HL-60 (cell line): ENCODE measurements at regions not wholly inside any gene's neighbourhood (a gene's known extent, or its start where the extent isn't known, plus 50 kb on each side); places are given as distances from the start of the nearest gene placed in this dataset.
"Not testable (repeated sequence)": the region's sequence is repeated elsewhere in the genome, so short reads cannot be mapped to it uniquely, and the experiment has no call there.

Experiments used
- DNase-seq, 2 experiments: peaks; one replicate each; pipeline ENCODE4 v3.0.0-alpha.2; 2010 to 2020; ENCODE audit warnings: low read depth in 1 of 2, low spot score in 1 of 2
- H3K27ac ChIP-seq: fragments of 250-450 bp; sonication (Bioruptor Pico); replicated peaks from 2 replicates; pipeline ENCODE4 v1.5.1; 2020; ENCODE audit warnings: mild to moderate bottlenecking, moderate library complexity
- H3K27me3 ChIP-seq: fragments of 250-450 bp; sonication (Bioruptor Pico); 2 replicates; pipeline ENCODE4 v1.5.1; 2021; ENCODE audit warnings: mild to moderate bottlenecking, moderate library complexity; ENCODE audit not compliant: insufficient read depth, poor library complexity, severe bottlenecking
- H3K4me3 ChIP-seq: replicated peaks from 2 replicates; pipeline ENCODE4 v1.5.1; 2011; ENCODE audit warnings: mild to moderate bottlenecking, control low read depth, low read length; ENCODE audit not compliant: insufficient read depth
- CTCF ChIP-seq: IDR thresholded peaks from one replicate; pipeline ENCODE4 v1.5.1; 2011; ENCODE audit warnings: low read length, control low read depth, inconsistent platforms; ENCODE audit not compliant: insufficient read depth
- GABPA ChIP-seq: IDR thresholded peaks from 2 replicates; pipeline ENCODE4 v1.6.1; 2012; ENCODE audit warnings: low read depth
- POLR2AphosphoS5 ChIP-seq: IDR thresholded peaks from 2 replicates; pipeline ENCODE4 v1.6.1; 2012; ENCODE audit warnings: low read depth
- REST ChIP-seq: IDR thresholded peaks from 2 replicates; pipeline ENCODE4 v1.6.1; 2012; ENCODE audit warnings: low read depth; ENCODE audit not compliant: insufficient replicate concordance
- SPI1 ChIP-seq: IDR thresholded peaks from 2 replicates; pipeline ENCODE4 v1.6.1; 2012; ENCODE audit warnings: low read depth, mild to moderate bottlenecking, borderline replicate concordance

GRCh38 chr2:193442293-193442692 is 1247.6 kb upstream of the TMEFF2 start:
- no peak for DNase-seq
- H3K27ac ChIP-seq, result no peak overlapping the region
- H3K27me3 ChIP-seq, result no peaks in the 10 kb centered on the region
- TF ChIP-seq GABPA, result no peak
- no peak for TF ChIP-seq CTCF
- TF ChIP-seq REST, result no peak
- no peak for TF ChIP-seq SPI1
- TF ChIP-seq POLR2AphosphoS5, result no peak
- no peak overlapping the region for H3K4me3 ChIP-seq

GRCh38 chr2:193428336-193428818 is 1233.6 kb upstream of the TMEFF2 start:
- H3K27ac ChIP-seq, result no peak overlapping the region
- TF ChIP-seq GABPA (no peak), CTCF (no peak), POLR2AphosphoS5 (no peak), SPI1 (no peak), REST (no peak)
- H3K4me3 ChIP-seq, result no peak overlapping the region
- H3K27me3 ChIP-seq, result no peaks in the 10 kb centered on the region
- DNase-seq, result no peak

- not testable (repeated sequence) for H3K27ac ChIP-seq, DNase-seq, H3K4me3 ChIP-seq, H3K27me3 ChIP-seq
Measured at GRCh38 chr2:193412368-193412767, 1217.6 kb upstream of the TMEFF2 start.

- H3K27me3 ChIP-seq, result no peaks in the 10 kb centered on the region
- DNase-seq, result no peak
- TF ChIP-seq REST (no peak), POLR2AphosphoS5 (no peak), CTCF (no peak), SPI1 (no peak), GABPA (no peak)
Measured at GRCh38 chr2:193409951-193410350, 1215.2 kb upstream of the TMEFF2 start.

More at GRCh38 chr2:193409951-193410350, 1215.2 kb upstream of the TMEFF2 start:
- H3K27ac ChIP-seq, result no peak overlapping the region
- no peak overlapping the region for H3K4me3 ChIP-seq
